ENCODE measurements at regions not wholly inside any gene's neighbourhood (a gene's known extent, or its start where the extent isn't known, plus 50 kb on each side); places are given as distances from the start of the nearest gene placed in this dataset.

GRCh38 chr10:78549140-78549935 is 515.7 kb downstream of the RPS24 start:
- 42 to 67% (median 50%) methylated on average over 9 of the region's 9 CpGs for WGBS, 3 donors
- FAIRE-seq (no peak), DNase-seq (peak in 1 of 2 donors; percentile 27)
- H3K4me3 ChIP-seq (ENCODE audit: low read depth in 1 of 3, low read length in 3 of 3), result no peak overlapping the region
- H3K9me3 ChIP-seq (ENCODE audit: control insufficient read depth in 2 of 2, insufficient read depth in 1 of 2, low read depth in 1 of 2, low read length in 1 of 2), result no peaks in the 10 kb centered on the region
- peaks cover 2 to 37% (median 12%) of the 10 kb centered on the region in 3 donors for H3K4me1 ChIP-seq (ENCODE audit: control insufficient read depth in 3 of 3, insufficient read depth in 2 of 3, low read depth in 1 of 3, low read length in 2 of 3)
- H3K27ac ChIP-seq (ENCODE audit: low read depth in 1 of 3, low read length in 2 of 3), result no peak overlapping the region
- H3K36me3 ChIP-seq (ENCODE audit: control insufficient read depth in 3 of 3, insufficient read depth in 2 of 3, low read depth in 1 of 3, low read length in 3 of 3), result no peaks in the 10 kb centered on the region
- no peaks in the 10 kb centered on the region for H3K27me3 ChIP-seq (ENCODE audit: control insufficient read depth in 3 of 3, insufficient read depth in 3 of 3, low read length in 3 of 3)

GRCh38 chr10:78550090-78550489 is 516.4 kb downstream of the RPS24 start:
- peaks cover 0 to 2% of the 10 kb centered on the region in 2 donors for H3K9me3 ChIP-seq (ENCODE audit: control insufficient read depth in 2 of 2, insufficient read depth in 1 of 2, low read depth in 1 of 2, low read length in 1 of 2)
- H3K4me3 ChIP-seq (ENCODE audit: low read depth in 1 of 3, low read length in 3 of 3), result no peak overlapping the region
- no peak overlapping the region for H3K27ac ChIP-seq (ENCODE audit: low read depth in 1 of 3, low read length in 2 of 3)
- no peaks in the 10 kb centered on the region for H3K27me3 ChIP-seq (ENCODE audit: control insufficient read depth in 3 of 3, insufficient read depth in 3 of 3, low read length in 3 of 3)
- WGBS, 3 donors, result 21 to 72% (median 37%) methylated on average over 4 of the region's 4 CpGs
- no peaks in the 10 kb centered on the region for H3K36me3 ChIP-seq (ENCODE audit: control insufficient read depth in 3 of 3, insufficient read depth in 2 of 3, low read depth in 1 of 3, low read length in 3 of 3)
- FAIRE-seq (no peak), DNase-seq (peak in 1 of 2 donors; percentile 37)
- H3K4me1 ChIP-seq (ENCODE audit: control insufficient read depth in 3 of 3, insufficient read depth in 2 of 3, low read depth in 1 of 3, low read length in 2 of 3), result peaks cover 2 to 35% (median 12%) of the 10 kb centered on the region in 3 donors

GRCh38 chr10:78550716-78551115 is 517.1 kb downstream of the RPS24 start:
- WGBS, 3 donors, result 57 to 80% (median 69%) methylated on average over 4 of the region's 4 CpGs
- H3K9me3 ChIP-seq (ENCODE audit: control insufficient read depth in 2 of 2, insufficient read depth in 1 of 2, low read depth in 1 of 2, low read length in 1 of 2), result peaks cover 0 to 2% of the 10 kb centered on the region in 2 donors
- H3K27ac ChIP-seq (ENCODE audit: low read depth in 1 of 3, low read length in 2 of 3), result peak overlapping the region in 1 of 3 donors; percentile 84
- H3K36me3 ChIP-seq (ENCODE audit: control insufficient read depth in 3 of 3, insufficient read depth in 2 of 3, low read depth in 1 of 3, low read length in 3 of 3), result no peaks in the 10 kb centered on the region
- no peaks in the 10 kb centered on the region for H3K27me3 ChIP-seq (ENCODE audit: control insufficient read depth in 3 of 3, insufficient read depth in 3 of 3, low read length in 3 of 3)
- FAIRE-seq (no peak), DNase-seq (peak in 1 of 2 donors; percentile 47)
- no peak overlapping the region for H3K4me3 ChIP-seq (ENCODE audit: low read depth in 1 of 3, low read length in 3 of 3)
- peaks cover 2 to 35% (median 12%) of the 10 kb centered on the region in 3 donors for H3K4me1 ChIP-seq (ENCODE audit: control insufficient read depth in 3 of 3, insufficient read depth in 2 of 3, low read depth in 1 of 3, low read length in 2 of 3)

GRCh38 chr10:78551184-78552005 is 517.4 kb upstream of the ZMIZ1 start:
- DNase-seq, result peak; percentile 37 to 87
- peak overlapping the region in 2 of 3 donors; percentile 68 to 84 for H3K27ac ChIP-seq (ENCODE audit: low read depth in 1 of 3, low read length in 2 of 3)

GRCh38 chr10:78552261-78552811 is 516.4 kb upstream of the ZMIZ1 start:
- H3K4me1 ChIP-seq (ENCODE audit: control insufficient read depth in 3 of 3, insufficient read depth in 2 of 3, low read depth in 1 of 3, low read length in 2 of 3), result peaks cover 2 to 35% (median 12%) of the 10 kb centered on the region in 3 donors
- peak in 1 of 2 donors; percentile 45 for DNase-seq
- H3K27ac ChIP-seq (ENCODE audit: low read depth in 1 of 3, low read length in 2 of 3), result peak overlapping the region in 2 of 3 donors; percentile 68 to 84
- no peaks in the 10 kb centered on the region for H3K27me3 ChIP-seq (ENCODE audit: control insufficient read depth in 3 of 3, insufficient read depth in 3 of 3, low read length in 3 of 3)
- no peaks in the 10 kb centered on the region for H3K36me3 ChIP-seq (ENCODE audit: control insufficient read depth in 3 of 3, insufficient read depth in 2 of 3, low read depth in 1 of 3, low read length in 3 of 3)
- peaks cover 0 to 2% of the 10 kb centered on the region in 2 donors for H3K9me3 ChIP-seq (ENCODE audit: control insufficient read depth in 2 of 2, insufficient read depth in 1 of 2, low read depth in 1 of 2, low read length in 1 of 2)
- WGBS, 3 donors, result 43 to 60% (median 57%) methylated on average over 7 of the region's 7 CpGs
- FAIRE-seq, result no peak
- H3K4me3 ChIP-seq (ENCODE audit: low read depth in 1 of 3, low read length in 3 of 3), result no peak overlapping the region

More at GRCh38 chr10:78551184-78552005, 517.4 kb upstream of the ZMIZ1 start:
- Histone ChIP-seq H3K9me3 (ENCODE audit: control insufficient read depth in 2 of 2, insufficient read depth in 1 of 2, low read depth in 1 of 2, low read length in 1 of 2) (peaks cover 0 to 2% of the 10 kb centered on the region in 2 donors), H3K27me3 (ENCODE audit: control insufficient read depth in 3 of 3, insufficient read depth in 3 of 3, low read length in 3 of 3) (no peaks in the 10 kb centered on the region), H3K36me3 (ENCODE audit: control insufficient read depth in 3 of 3, insufficient read depth in 2 of 3, low read depth in 1 of 3, low read length in 3 of 3) (no peaks in the 10 kb centered on the region), H3K4me3 (ENCODE audit: low read depth in 1 of 3, low read length in 3 of 3) (no peak overlapping the region), H3K4me1 (ENCODE audit: control insufficient read depth in 3 of 3, insufficient read depth in 2 of 3, low read depth in 1 of 3, low read length in 2 of 3) (peaks cover 2 to 35% (median 12%) of the 10 kb centered on the region in 3 donors)
- FAIRE-seq, result no peak
- whole genome bisulfite sequencing, 3 donors, result 13 to 55% (median 29%) methylated on average over 10 of the region's 10 CpGs

- DNase-seq (no peak), FAIRE-seq (no peak)
- peaks cover 2 to 32% (median 12%) of the 10 kb centered on the region in 3 donors for H3K4me1 ChIP-seq (ENCODE audit: control insufficient read depth in 3 of 3, insufficient read depth in 2 of 3, low read depth in 1 of 3, low read length in 2 of 3)
- H3K27ac ChIP-seq (ENCODE audit: low read depth in 1 of 3, low read length in 2 of 3), result no peak overlapping the region
- WGBS, 3 donors, result 82 to 89% (median 84%) methylated on average over 3 of the region's 3 CpGs
- H3K4me3 ChIP-seq (ENCODE audit: low read depth in 1 of 3, low read length in 3 of 3), result no peak overlapping the region
- no peaks in the 10 kb centered on the region for H3K27me3 ChIP-seq (ENCODE audit: control insufficient read depth in 3 of 3, insufficient read depth in 3 of 3, low read length in 3 of 3)
- no peaks in the 10 kb centered on the region for H3K36me3 ChIP-seq (ENCODE audit: control insufficient read depth in 3 of 3, insufficient read depth in 2 of 3, low read depth in 1 of 3, low read length in 3 of 3)
- H3K9me3 ChIP-seq (ENCODE audit: control insufficient read depth in 2 of 2, insufficient read depth in 1 of 2, low read depth in 1 of 2, low read length in 1 of 2), result peaks cover 0 to 2% of the 10 kb centered on the region in 2 donors
Observed at GRCh38 chr10:78553792-78554191, 515.0 kb upstream of the ZMIZ1 start.

GRCh38 chr10:78555128-78555527 is 513.6 kb upstream of the ZMIZ1 start:
- 30 to 69% (median 52%) methylated on average over 2 of the region's 2 CpGs for WGBS, 3 donors
- FAIRE-seq, result no peak

More at GRCh38 chr10:78555128-78555527, 513.6 kb upstream of the ZMIZ1 start:
- Histone ChIP-seq H3K27ac (ENCODE audit: low read depth in 1 of 3, low read length in 2 of 3) (no peak overlapping the region), H3K27me3 (ENCODE audit: control insufficient read depth in 3 of 3, insufficient read depth in 3 of 3, low read length in 3 of 3) (no peaks in the 10 kb centered on the region), H3K36me3 (ENCODE audit: control insufficient read depth in 3 of 3, insufficient read depth in 2 of 3, low read depth in 1 of 3, low read length in 3 of 3) (no peaks in the 10 kb centered on the region), H3K4me1 (ENCODE audit: control insufficient read depth in 3 of 3, insufficient read depth in 2 of 3, low read depth in 1 of 3, low read length in 2 of 3) (peaks cover 2 to 29% (median 12%) of the 10 kb centered on the region in 3 donors), H3K9me3 (ENCODE audit: control insufficient read depth in 2 of 2, insufficient read depth in 1 of 2, low read depth in 1 of 2, low read length in 1 of 2) (peaks cover 0 to 2% of the 10 kb centered on the region in 2 donors), H3K4me3 (ENCODE audit: low read depth in 1 of 3, low read length in 3 of 3) (no peak overlapping the region)
- no peak for DNase-seq
